Esophagus muscularis mucosa (tissue), 3 donors: ENCODE measurements at regions not wholly inside any gene's neighbourhood (a gene's known extent, or its start where the extent isn't known, plus 50 kb on each side); places are given as distances from the start of the nearest gene placed in this dataset.

ENCODE experiments used
- POLR2A ChIP-seq: fragments of 450-650 bp; IDR thresholded peaks from one replicate; pipeline ENCODE4 v1.6.1; 2017; ENCODE audit warnings: antibody characterized with exemption, moderate library complexity, mild to moderate bottlenecking, low read depth
- TF ChIP-seq, protein P1 (sequence below), 3 experiments: fragments of 200-600 bp in 2 of 3; fragments of 450-650 bp in 1 of 3; sonication (generic) in 2 of 3; IDR thresholded peaks; one replicate each; pipeline ENCODE4 v1.5.1; 2017 to 2019; ENCODE audit warnings: antibody characterized with exemption in 3 of 3, mild to moderate bottlenecking in 2 of 3, moderate library complexity in 1 of 3

- TF ChIP-seq, protein P1, sequence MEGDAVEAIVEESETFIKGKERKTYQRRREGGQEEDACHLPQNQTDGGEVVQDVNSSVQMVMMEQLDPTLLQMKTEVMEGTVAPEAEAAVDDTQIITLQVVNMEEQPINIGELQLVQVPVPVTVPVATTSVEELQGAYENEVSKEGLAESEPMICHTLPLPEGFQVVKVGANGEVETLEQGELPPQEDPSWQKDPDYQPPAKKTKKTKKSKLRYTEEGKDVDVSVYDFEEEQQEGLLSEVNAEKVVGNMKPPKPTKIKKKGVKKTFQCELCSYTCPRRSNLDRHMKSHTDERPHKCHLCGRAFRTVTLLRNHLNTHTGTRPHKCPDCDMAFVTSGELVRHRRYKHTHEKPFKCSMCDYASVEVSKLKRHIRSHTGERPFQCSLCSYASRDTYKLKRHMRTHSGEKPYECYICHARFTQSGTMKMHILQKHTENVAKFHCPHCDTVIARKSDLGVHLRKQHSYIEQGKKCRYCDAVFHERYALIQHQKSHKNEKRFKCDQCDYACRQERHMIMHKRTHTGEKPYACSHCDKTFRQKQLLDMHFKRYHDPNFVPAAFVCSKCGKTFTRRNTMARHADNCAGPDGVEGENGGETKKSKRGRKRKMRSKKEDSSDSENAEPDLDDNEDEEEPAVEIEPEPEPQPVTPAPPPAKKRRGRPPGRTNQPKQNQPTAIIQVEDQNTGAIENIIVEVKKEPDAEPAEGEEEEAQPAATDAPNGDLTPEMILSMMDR (IDR thresholded peaks at IDR 0.05): no peak
- TF ChIP-seq POLR2A: no peak
These were observed 495.5 kb upstream of the MAP3K7 start for GRCh38 chr6:91082311-91082832.
